H1 (cell line): ENCODE measurements at regions not wholly inside any gene's neighbourhood (a gene's known extent, or its start where the extent isn't known, plus 50 kb on each side); places are given as distances from the start of the nearest gene placed in this dataset.

Source experiments
- CTCF ChIA-PET: fragments of 300-600 bp; sonication (Branson Sonifier 250); formaldehyde crosslinking; loops from one replicate; lab custom pipeline; 2021; ENCODE audit not compliant: partially characterized antibody; lab: Charles Lee
- POLR2A ChIA-PET: fragments of 300-600 bp; sonication (Branson Sonifier 250); formaldehyde crosslinking; loops from one replicate; lab custom pipeline; 2021; ENCODE audit warnings: inconsistent platforms; ENCODE audit not compliant: partially characterized antibody; lab: Charles Lee
- DNase-seq, 2 experiments: peaks; one replicate each; pipeline versions ENCODE4 v3.0.0 to v3.0.0-alpha.2; 2010 to 2022; ENCODE audit warnings: low spot score in 2 of 2, low read depth in 1 of 2, mixed read lengths in 1 of 2
- FAIRE-seq: peaks from 2 replicates; lab custom pipeline; 2011; peaks lifted over from hg19 to GRCh38; lab: Jason Lieb, UNC
- H2AFZ ChIP-seq: 2 replicates; pipeline ENCODE4 v1.8.1; 2012; ENCODE audit warnings: low read length, inconsistent platforms
- H2AK5ac ChIP-seq: 2 replicates; pipeline ENCODE4 v1.6.1; 2013; ENCODE audit warnings: low read depth, low read length
- H2BK120ac ChIP-seq: replicated peaks from 2 replicates; pipeline ENCODE3; 2013; ENCODE audit warnings: low read depth, low read length, inconsistent platforms
- H2BK12ac ChIP-seq: 2 replicates; pipeline ENCODE4 v1.6.1; 2013; ENCODE audit warnings: low read depth, low read length
- H2BK15ac ChIP-seq: 2 replicates; pipeline ENCODE4 v1.6.1; 2013; ENCODE audit warnings: low read length
- H2BK20ac ChIP-seq: 2 replicates; pipeline ENCODE4 v1.6.1; 2013; ENCODE audit warnings: low read length
- H2BK5ac ChIP-seq: 2 replicates; pipeline ENCODE4 v1.6.1; 2013; ENCODE audit warnings: low read depth, low read length
- H3K14ac ChIP-seq: 2 replicates; pipeline ENCODE4 v1.6.1; 2013; ENCODE audit warnings: inconsistent platforms; ENCODE audit not compliant: insufficient read length
- H3K18ac ChIP-seq: 2 replicates; pipeline ENCODE4 v1.6.1; 2013; ENCODE audit warnings: low read length; ENCODE audit errors: extremely low read depth
- H3K23ac ChIP-seq: 2 replicates; pipeline ENCODE4 v1.6.1; 2013; ENCODE audit warnings: inconsistent platforms; ENCODE audit not compliant: insufficient read length
- H3K23me2 ChIP-seq: 2 replicates; pipeline ENCODE4 v1.6.1; 2013; ENCODE audit warnings: low read depth, low read length
- H3K27ac ChIP-seq: 2 replicates; pipeline ENCODE4 v1.6.1; 2011; ENCODE audit warnings: low read depth, low read length, inconsistent platforms
- H3K27me3 ChIP-seq, 4 experiments: replicated peaks in 1 of 4; 1 replicate in 1 of 4; 2 replicates in 3 of 4; pipeline versions ENCODE4 v1.6.1 to v1.8.1; 2011 to 2013; ENCODE audit warnings: low read length in 3 of 4, mild to moderate bottlenecking in 3 of 4, inconsistent platforms in 2 of 4, mixed read lengths in 2 of 4, moderate library complexity in 1 of 4; ENCODE audit not compliant: control insufficient read depth in 3 of 4, insufficient read depth in 3 of 4; ENCODE audit errors: extremely low read depth in 1 of 4
- H3K36me3 ChIP-seq, 4 experiments: 2 replicates each; pipeline versions ENCODE4 v1.6.1 to v1.8.1; 2011 to 2013; ENCODE audit warnings: mild to moderate bottlenecking in 4 of 4, low read length in 3 of 4, moderate library complexity in 2 of 4, control low read depth in 1 of 4, inconsistent platforms in 1 of 4; ENCODE audit not compliant: insufficient read depth in 4 of 4, control insufficient read depth in 2 of 4
- H3K4ac ChIP-seq: replicated peaks from 2 replicates; pipeline ENCODE3; 2013; ENCODE audit warnings: low read length, low read depth, mixed read lengths, inconsistent platforms; ENCODE audit not compliant: insufficient read length
- H3K4me1 ChIP-seq, 4 experiments: replicated peaks in 1 of 4; 1 replicate in 1 of 4; 2 replicates in 3 of 4; pipeline versions ENCODE4 v1.6.1 to v1.8.1; 2011 to 2013; ENCODE audit warnings: low read length in 3 of 4, inconsistent platforms in 2 of 4, mixed read lengths in 1 of 4; ENCODE audit not compliant: insufficient read depth in 4 of 4, control insufficient read depth in 3 of 4
- H3K4me2 ChIP-seq, 2 experiments: 2 replicates each; pipeline versions ENCODE4 v1.6.1 to v1.8.1; 2011 to 2013; ENCODE audit warnings: low read depth in 2 of 2, low read length in 2 of 2, control low read depth in 1 of 2, inconsistent platforms in 1 of 2, mild to moderate bottlenecking in 1 of 2; ENCODE audit not compliant: insufficient read depth in 1 of 2
- H3K4me3 ChIP-seq, 4 experiments: fragments of 200-600, 300-600 bp in 1 of 4; sonication (generic), shearing (Covaris generic), sonication (Bioruptor Twin) in 1 of 4; 2 replicates each; pipeline versions ENCODE4 v1.5.1 to v1.8.1; 2011 to 2016; ENCODE audit warnings: low read length in 4 of 4, low read depth in 3 of 4, control low read depth in 2 of 4, inconsistent platforms in 2 of 4, mild to moderate bottlenecking in 2 of 4, mixed read lengths in 1 of 4, moderate library complexity in 1 of 4; ENCODE audit not compliant: insufficient read depth in 2 of 4; ENCODE audit errors: extremely low read depth in 1 of 4
- H3K56ac ChIP-seq: replicated peaks from 2 replicates; pipeline ENCODE3; 2013; ENCODE audit warnings: low read depth, mild to moderate bottlenecking, mixed read lengths, low read length, inconsistent platforms; ENCODE audit not compliant: insufficient read length
- H3K79me1 ChIP-seq: 2 replicates; pipeline ENCODE4 v1.6.1; 2013; ENCODE audit warnings: low read depth, low read length, control low read depth
- H3K79me2 ChIP-seq, 2 experiments: 2 replicates each; pipeline versions ENCODE4 v1.6.1 to v1.8.1; 2012 to 2013; ENCODE audit warnings: low read length in 2 of 2, mild to moderate bottlenecking in 2 of 2, inconsistent platforms in 1 of 2; ENCODE audit not compliant: insufficient read depth in 2 of 2, control insufficient read depth in 1 of 2
- H3K9ac ChIP-seq, 4 experiments: replicated peaks in 1 of 4; 1 replicate in 1 of 4; 2 replicates in 3 of 4; pipeline versions ENCODE4 v1.6.1 to v1.8.1; 2011 to 2013; ENCODE audit warnings: low read depth in 3 of 4, low read length in 3 of 4, control low read depth in 2 of 4, mild to moderate bottlenecking in 2 of 4, moderate library complexity in 2 of 4, inconsistent platforms in 1 of 4; ENCODE audit errors: extremely low read depth in 1 of 4
- H3K9me3 ChIP-seq, 2 experiments: 2 replicates each; pipeline versions ENCODE4 v1.6.1 to v1.8.1; 2012 to 2013; ENCODE audit warnings: mild to moderate bottlenecking in 2 of 2, moderate library complexity in 2 of 2, control low read depth in 1 of 2, inconsistent platforms in 1 of 2, low read depth in 1 of 2, low read length in 1 of 2, mixed read lengths in 1 of 2; ENCODE audit not compliant: insufficient read depth in 2 of 2
- H4K20me1 ChIP-seq, 2 experiments: replicated peaks in 1 of 2; 2 replicates each; pipeline versions ENCODE3 to v1.8.1; 2011 to 2013; ENCODE audit warnings: inconsistent platforms in 2 of 2, low read length in 2 of 2, mild to moderate bottlenecking in 1 of 2; ENCODE audit not compliant: insufficient read depth in 2 of 2, control insufficient read depth in 1 of 2
- H4K5ac ChIP-seq: 2 replicates; pipeline ENCODE4 v1.6.1; 2013; ENCODE audit warnings: low read length, low read depth, mixed read lengths, inconsistent platforms; ENCODE audit not compliant: insufficient read length
- H4K8ac ChIP-seq: 2 replicates; pipeline ENCODE4 v1.8.0; 2013; ENCODE audit warnings: mild to moderate bottlenecking, moderate library complexity, low read length, inconsistent platforms; ENCODE audit not compliant: insufficient read depth; ENCODE audit errors: extremely low read depth
- H4K91ac ChIP-seq: replicated peaks from 2 replicates; pipeline ENCODE3; 2013; ENCODE audit warnings: low read length, mixed read lengths, inconsistent platforms; ENCODE audit not compliant: insufficient read length
- BRCA1 ChIP-seq: IDR thresholded peaks from 2 replicates; pipeline ENCODE4 v1.6.1; 2012; ENCODE audit warnings: low read depth, low read length, improper control_type of control experiment
- CREB1 ChIP-seq: IDR thresholded peaks from 2 replicates; pipeline ENCODE4 v1.6.1; 2012; ENCODE audit warnings: inconsistent platforms
- NRF1 ChIP-seq: IDR thresholded peaks from 2 replicates; pipeline ENCODE4 v1.6.1; 2011; ENCODE audit warnings: mild to moderate bottlenecking, low read depth, low read length, improper control_type of control experiment
- SIRT6 ChIP-seq: IDR thresholded peaks from one replicate; pipeline ENCODE4 v1.7.1; 2012; ENCODE audit warnings: low read length, inconsistent platforms
- WGBS, 2 experiments: shearing (Covaris generic) in 1 of 2; methylation state at CpG; one replicate each; pipeline versions ENCODE4 v1.1.6 to v1.1.7; 2013 to 2015; ENCODE audit warnings: low lambda C conversion rate in 2 of 2, mixed read lengths in 2 of 2, inconsistent platforms in 1 of 2, low coverage in 1 of 2, missing lambda C conversion rate in 1 of 2; ENCODE audit not compliant: insufficient replicate concordance in 2 of 2, insufficient coverage in 1 of 2, insufficient read length in 1 of 2; ENCODE audit errors: extremely low coverage in 1 of 2, missing lambda C conversion rate in 1 of 2; 5-methylcytosine and 5-hydroxymethylcytosine counted together

DNA sequence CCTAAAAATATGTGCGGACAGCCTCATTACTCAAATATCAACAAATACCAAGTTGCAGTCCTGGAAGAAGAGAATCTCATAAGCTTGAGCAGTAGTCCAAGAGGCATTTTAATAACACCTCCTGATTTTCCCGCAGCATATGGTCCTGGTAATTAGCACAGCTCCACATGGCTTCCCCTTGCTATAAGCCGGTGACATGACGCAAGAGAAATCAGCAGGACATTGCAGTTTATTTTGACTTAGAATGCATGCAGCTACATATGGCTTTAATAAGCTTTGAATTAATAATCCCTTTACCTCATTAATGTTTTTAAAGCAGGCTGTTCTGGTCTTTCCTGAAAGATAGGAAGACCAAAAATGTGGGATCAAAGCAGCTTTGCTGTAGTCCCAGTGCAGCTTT lies 137.6 kb downstream of the RAMP3 start:
- Histone ChIP-seq H3K23me2 (no peaks in the 10 kb centered on the region), H2BK12ac (no peak overlapping the region), H3K4me3 (no peak overlapping the region), H3K18ac (no peak overlapping the region), H2BK5ac (no peak overlapping the region), H3K14ac (no peak overlapping the region), H3K9ac (no peak overlapping the region), H2BK20ac (no peak overlapping the region), H3K23ac (no peak overlapping the region), H3K4me2 (no peak overlapping the region), H4K20me1 (no peaks in the 10 kb centered on the region), H3K79me1 (no peaks in the 10 kb centered on the region), H3K36me3 (no peaks in the 10 kb centered on the region), H3K56ac (no peak overlapping the region), H3K4me1 (no peaks in the 10 kb centered on the region), H4K91ac (no peak overlapping the region), H3K4ac (no peak overlapping the region), H2BK120ac (no peak overlapping the region), H3K79me2 (no peaks in the 10 kb centered on the region), H4K8ac (no peak overlapping the region), H2AK5ac (no peak overlapping the region), H2BK15ac (no peak overlapping the region), H3K9me3 (no peaks in the 10 kb centered on the region), H4K5ac (no peak overlapping the region), H3K27me3 (no peaks in the 10 kb centered on the region), H2AFZ (no peak overlapping the region), H3K27ac (no peak overlapping the region)
- WGBS, 2 experiments: 92% methylated on average over 4 of the region's 4 CpGs; no CpG with 5 or more reads in 1 of the 2 experiments
- no peak for FAIRE-seq
- CTCF ChIA-PET: interaction anchor here (0.6 to 1.4 kb wide), 2 partner anchors 35 to 88 kb away, joined by 3 read pairs; no protein-coding TSS in a partner anchor
- DNase-seq: no peak
- POLR2A ChIA-PET: no interaction called here
- TF ChIP-seq SIRT6 (no peak), BRCA1 (no peak), CREB1 (no peak), NRF1 (no peak)
